ENCODE measurements at regions not wholly inside any gene's neighbourhood (a gene's known extent, or its start where the extent isn't known, plus 50 kb on each side); places are given as distances from the start of the nearest gene placed in this dataset.
"Not testable (repeated sequence)": the region's sequence is repeated elsewhere in the genome, so short reads cannot be mapped to it uniquely, and the experiment has no call there.

GRCh38 chr17:27200476-27200875, 93.4 kb upstream of the WSB1 start:
- in situ Hi-C loops (cut with HindIII; ENCODE audit: low sequenced_read_pairs) = no loop called here

GRCh38 chr17:27203241-27203640, 90.7 kb upstream of the WSB1 start:
- in situ Hi-C loops (cut with HindIII; ENCODE audit: low sequenced_read_pairs) = no loop called here

- in situ Hi-C loops (cut with HindIII; ENCODE audit: low sequenced_read_pairs) = no loop called here
Observed at GRCh38 chr17:27206447-27206846, 87.5 kb upstream of the WSB1 start.

GRCh38 chr17:27207073-27207513, 86.8 kb upstream of the WSB1 start:
- in situ Hi-C loops (cut with HindIII; ENCODE audit: low sequenced_read_pairs) = no loop called here

DNA sequence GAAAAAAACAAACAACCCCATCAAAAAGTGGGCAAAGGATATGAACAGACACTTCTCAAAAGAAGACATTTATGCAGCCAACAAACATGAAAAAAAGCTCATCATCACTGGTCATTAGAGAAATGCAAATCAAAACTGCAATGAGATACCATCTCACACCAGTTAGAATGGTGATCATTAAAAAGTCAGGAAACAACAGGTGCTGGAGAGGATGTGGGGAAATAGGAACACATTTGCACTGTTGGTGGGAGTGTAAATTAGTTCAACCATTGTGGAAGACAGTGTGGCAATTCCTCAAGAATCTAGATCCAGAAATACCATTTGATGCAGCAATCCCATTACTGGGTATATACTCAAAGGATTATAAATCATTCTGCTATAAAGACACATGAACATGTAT, 85.5 kb upstream of the WSB1 start:
- in situ Hi-C loops (cut with HindIII; ENCODE audit: low sequenced_read_pairs) = not testable (repeated sequence)

DNA sequence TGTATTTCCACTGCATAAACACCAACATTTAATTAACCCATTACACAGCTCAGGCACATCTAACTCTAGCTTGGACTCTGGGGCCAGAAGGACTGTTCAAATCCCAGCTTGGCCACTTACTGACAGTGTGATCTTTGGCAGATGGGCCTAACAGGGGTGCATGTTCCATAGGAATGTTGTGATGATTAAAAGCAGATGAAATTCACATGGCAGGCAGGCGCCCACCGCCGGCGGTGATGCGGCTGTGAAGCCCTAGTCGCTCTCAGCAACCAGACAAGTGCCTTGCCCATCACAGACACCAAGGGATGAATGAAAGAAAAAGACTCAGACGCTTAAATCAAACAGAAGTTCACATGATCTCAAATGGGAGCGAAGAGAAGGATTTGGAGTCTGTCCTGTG, 84.6 kb upstream of the WSB1 start:
- in situ Hi-C loops (cut with HindIII; ENCODE audit: low sequenced_read_pairs) = no loop called here

- in situ Hi-C loops (cut with HindIII; ENCODE audit: low sequenced_read_pairs) = not testable (repeated sequence)
Observed at GRCh38 chr17:27210809-27211208, 83.1 kb upstream of the WSB1 start.

DNA sequence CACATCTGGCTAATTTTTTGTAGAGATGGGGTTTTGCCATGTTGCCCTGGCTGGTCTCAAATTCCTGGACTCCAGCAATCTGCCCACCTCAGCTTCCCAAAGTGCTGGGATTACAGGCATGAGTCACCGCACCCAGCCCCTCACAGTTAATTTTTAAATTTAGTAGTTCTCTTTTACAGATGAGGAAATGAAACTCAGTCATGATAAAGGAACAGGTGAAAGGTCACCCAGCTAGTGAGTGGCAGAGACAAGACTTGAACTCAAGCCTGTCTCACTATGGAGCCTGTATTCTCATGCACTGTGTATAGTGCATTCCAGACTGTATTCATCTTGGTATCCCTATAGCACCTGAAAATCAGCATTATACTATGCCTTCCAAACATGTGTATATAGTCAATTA, 77.1 kb upstream of the WSB1 start:
- in situ Hi-C loops (cut with HindIII; ENCODE audit: low sequenced_read_pairs) = no loop called here

DNA sequence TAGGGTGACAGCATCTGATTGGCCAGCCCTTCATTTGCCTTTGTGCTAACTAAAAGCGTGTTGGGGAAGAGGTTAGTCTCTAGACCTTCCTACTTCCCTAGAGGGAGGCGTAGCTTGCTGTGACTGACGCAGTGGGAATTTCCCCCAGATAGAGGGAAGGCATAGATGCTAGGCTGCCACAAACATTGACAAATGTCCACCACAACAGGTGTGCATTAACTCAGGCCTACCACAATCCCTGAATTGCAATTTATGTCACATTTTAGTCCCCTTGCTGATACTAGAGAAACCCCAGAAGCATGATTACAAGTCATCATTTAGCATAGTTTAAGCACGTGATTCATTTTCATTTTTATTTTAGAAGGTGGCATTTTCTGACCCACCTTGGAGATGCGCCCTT, 76.3 kb upstream of the WSB1 start:
- in situ Hi-C loops (cut with HindIII; ENCODE audit: low sequenced_read_pairs) = no loop called here

DNA sequence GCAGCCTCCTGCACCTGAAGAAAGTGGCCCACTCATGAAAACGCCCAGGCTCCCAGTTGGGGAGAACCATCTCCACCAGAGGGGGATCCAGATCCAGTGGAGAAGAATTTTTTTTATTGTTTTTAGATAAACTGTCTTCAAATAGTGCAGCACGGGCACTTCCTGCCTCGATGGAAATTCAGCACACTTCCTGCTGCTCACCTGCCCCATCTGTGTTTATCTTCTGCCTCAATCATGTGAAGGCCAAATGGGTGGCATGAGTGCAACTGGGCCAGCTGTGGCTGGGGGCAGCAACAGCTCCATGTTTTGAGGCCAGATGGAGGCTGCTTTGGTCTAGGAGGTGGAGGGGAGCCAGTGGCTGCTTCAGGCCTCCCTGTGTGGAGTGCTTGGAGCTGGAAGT, 75.9 kb upstream of the WSB1 start:
- in situ Hi-C loops (cut with HindIII; ENCODE audit: low sequenced_read_pairs) = no loop called here

DNA sequence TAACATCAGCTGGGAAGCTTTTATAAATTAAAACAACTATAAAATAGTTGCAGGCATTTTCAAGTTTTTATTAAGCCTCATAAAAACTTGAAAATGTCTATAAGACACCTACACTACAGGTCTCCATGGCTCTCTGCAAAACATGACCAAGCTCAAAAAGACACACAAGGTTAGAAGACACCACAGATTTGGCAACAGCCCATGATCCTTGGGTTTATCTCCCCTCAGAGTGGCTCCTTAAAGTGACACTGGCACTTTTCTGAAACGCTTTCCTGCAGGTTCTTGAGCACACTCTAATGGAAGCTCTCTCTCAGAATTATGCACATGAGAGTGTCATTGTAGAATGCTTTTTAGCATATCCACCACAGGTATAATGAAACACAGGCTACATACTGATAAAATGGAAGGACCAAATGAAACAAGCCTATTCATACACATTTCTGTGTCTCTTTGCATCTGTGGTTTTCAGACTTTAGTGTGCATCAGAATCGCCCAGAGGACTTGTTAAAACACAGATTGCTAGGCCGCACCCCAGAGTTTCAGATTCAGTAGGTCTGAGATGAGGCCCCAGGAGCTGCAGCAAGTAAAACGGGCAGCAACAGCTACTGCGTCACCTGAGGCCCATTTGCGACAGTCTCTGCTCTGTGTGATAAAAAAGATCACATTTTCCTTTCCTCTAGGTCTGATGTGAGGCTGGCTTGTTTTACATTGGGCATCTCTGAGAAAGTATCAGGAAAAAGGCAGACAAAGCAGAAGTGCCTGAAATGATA, 75.0 kb upstream of the WSB1 start:
- in situ Hi-C loops (cut with HindIII; ENCODE audit: low sequenced_read_pairs) = no loop called here

- in situ Hi-C loops (cut with HindIII; ENCODE audit: low sequenced_read_pairs) = no loop called here
Observed at GRCh38 chr17:27222515-27222914, 71.4 kb upstream of the WSB1 start.

DNA sequence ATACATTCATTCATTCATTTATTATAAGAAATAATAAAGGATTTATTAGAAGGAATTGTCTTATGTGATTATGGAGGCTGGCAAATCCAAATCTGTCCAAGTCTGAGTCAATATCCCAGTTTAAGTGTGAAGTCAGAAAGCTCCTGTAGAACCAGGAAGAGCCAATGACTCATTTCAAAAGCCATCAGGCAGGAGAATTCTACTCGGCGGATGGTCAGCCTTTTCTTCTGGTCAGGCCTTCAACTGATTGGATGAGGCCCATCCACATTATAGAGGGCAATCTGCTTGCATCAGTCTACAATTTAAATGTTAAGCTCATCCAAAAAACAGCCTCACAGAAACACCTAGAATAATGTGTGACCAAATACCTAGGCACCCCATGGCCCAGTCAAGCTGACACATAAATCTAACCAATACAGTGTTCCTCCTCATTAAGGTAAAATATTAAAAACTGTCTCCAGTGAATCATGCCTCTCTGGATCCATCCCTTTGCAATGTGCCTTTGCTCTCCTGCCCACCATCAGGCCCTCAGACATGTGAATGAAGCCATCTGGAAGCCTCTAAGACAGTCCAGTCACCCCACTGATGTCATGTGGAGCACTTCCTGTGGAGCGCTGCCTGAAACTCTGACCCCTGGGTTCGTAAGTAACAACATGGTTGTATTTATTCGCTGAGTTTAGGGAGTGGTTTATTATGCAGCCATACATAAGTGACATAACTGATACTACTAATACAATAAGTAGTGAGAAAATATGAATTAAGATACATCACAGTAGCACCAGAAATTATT, 69.2 kb upstream of the WSB1 start:
- in situ Hi-C loops (cut with HindIII; ENCODE audit: low sequenced_read_pairs) = loop anchor here (25.0 kb wide), 1 partner anchor 363 kb away; no protein-coding TSS in a partner anchor

DNA sequence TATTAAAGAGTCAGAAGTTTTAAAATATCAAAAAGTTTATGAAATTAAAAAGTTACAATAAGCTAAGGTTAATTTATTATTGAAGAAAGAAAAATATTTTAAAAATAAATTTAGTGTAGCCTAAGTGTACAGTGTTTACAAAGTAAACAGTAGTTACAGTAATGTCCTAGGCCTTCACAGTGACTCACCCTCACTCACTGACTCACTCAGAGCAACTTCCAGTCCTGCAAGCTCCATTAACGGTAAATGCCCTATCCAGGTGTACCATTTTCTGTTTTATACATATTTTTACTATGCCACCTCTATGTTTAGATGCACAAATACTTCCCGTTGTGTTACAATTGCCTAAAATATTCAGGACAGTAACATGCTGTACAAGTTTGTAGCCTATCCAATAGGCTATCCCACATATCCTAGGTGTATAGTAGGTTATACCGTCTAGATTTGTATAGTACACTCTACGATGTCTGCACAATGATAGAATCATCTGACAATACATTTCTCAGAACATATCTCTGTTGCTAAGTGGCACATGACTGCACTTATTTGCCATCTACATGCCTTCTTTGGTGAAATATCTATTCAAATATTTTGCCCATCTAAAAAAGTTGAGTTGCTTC, 67.2 kb upstream of the WSB1 start:
- in situ Hi-C loops (cut with HindIII; ENCODE audit: low sequenced_read_pairs) = loop anchor here (25.0 kb wide), 1 partner anchor 361 kb away; no protein-coding TSS in a partner anchor

GRCh38 chr17:27230996-27231395, 62.9 kb upstream of the WSB1 start:
- in situ Hi-C loops (cut with HindIII; ENCODE audit: low sequenced_read_pairs) = loop anchor here (25.0 kb wide), 1 partner anchor 356 kb away; no protein-coding TSS in a partner anchor

- in situ Hi-C loops (cut with HindIII; ENCODE audit: low sequenced_read_pairs) = loop anchor here (25.0 kb wide), 1 partner anchor 355 kb away; no protein-coding TSS in a partner anchor
Observed at GRCh38 chr17:27232328-27232727, 61.6 kb upstream of the WSB1 start.

- in situ Hi-C loops (cut with HindIII; ENCODE audit: low sequenced_read_pairs) = loop anchor here (25.0 kb wide), 1 partner anchor 354 kb away; no protein-coding TSS in a partner anchor
Observed at GRCh38 chr17:27233059-27233458, 60.9 kb upstream of the WSB1 start.

DNA sequence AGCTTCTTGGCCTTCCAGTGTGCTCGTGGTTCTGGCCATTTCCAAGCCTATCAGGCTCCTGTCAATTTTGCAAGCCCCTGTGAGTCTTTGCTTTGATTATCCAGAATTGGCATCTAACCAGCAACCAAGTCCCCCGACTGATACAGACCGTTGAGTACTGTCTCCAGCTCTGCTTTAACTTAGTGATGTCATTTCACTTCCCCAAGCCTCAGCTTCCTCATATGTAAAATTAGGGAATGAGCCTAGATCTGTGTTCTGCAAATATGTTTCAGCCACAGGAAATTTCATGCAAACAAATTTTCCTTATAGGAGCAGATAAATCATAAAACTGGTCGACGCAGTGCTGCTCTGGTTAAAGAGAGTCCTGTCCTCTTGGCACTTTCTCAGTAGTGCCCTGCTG, 60.1 kb upstream of the WSB1 start:
- in situ Hi-C loops (cut with HindIII; ENCODE audit: low sequenced_read_pairs) = loop anchor here (25.0 kb wide), 1 partner anchor 354 kb away; no protein-coding TSS in a partner anchor

- in situ Hi-C loops (cut with HindIII; ENCODE audit: low sequenced_read_pairs) = loop anchor here (25.0 kb wide), 1 partner anchor 350 kb away; no protein-coding TSS in a partner anchor
Observed at GRCh38 chr17:27236717-27237315, 57.1 kb upstream of the WSB1 start.

- in situ Hi-C loops (cut with HindIII; ENCODE audit: low sequenced_read_pairs) = loop anchor here (25.0 kb wide), 1 partner anchor 349 kb away; no protein-coding TSS in a partner anchor
Observed at GRCh38 chr17:27237890-27238289, 56.0 kb upstream of the WSB1 start.

DNA sequence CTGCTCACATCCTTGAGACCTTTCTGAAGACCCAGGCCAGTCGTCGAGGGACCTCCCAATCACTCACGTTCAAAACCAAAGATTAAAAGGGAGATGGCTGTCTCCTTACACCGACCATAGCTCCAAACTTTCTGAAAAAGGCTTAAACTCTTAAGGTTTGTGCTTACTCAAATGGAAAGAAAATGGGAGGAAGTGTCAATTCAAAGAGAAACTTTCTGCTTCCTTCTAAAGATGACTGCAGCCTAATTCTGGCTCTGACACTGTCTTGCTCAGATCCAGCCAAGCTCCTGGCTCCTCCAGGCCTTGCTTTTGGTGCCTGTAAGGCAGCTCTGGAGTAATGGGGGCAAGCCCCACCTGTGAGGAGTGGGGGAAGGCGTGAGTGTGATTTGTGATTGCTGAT, 54.9 kb upstream of the WSB1 start:
- in situ Hi-C loops (cut with HindIII; ENCODE audit: low sequenced_read_pairs) = loop anchor here (25.0 kb wide), 1 partner anchor 348 kb away; no protein-coding TSS in a partner anchor

All from endothelial cell of hepatic sinusoid (primary cell).